Left lung (tissue), 4 donors: ENCODE measurements at regions not wholly inside any gene's neighbourhood (a gene's known extent, or its start where the extent isn't known, plus 50 kb on each side); places are given as distances from the start of the nearest gene placed in this dataset.

Experiments used
- ATAC-seq: fragments of 200-7000 bp; cut with Tn5 transposase; one replicate; pipeline ENCODE4 v1.9.1; 2020; ENCODE audit warnings: moderate library complexity
- DNase-seq, 4 donors: peaks; one replicate each; pipeline ENCODE4 v3.0.0-alpha.2; 2013 to 2020
- H3K27ac ChIP-seq, 2 donors: fragments of 200-600 bp; sonication (generic) in 1 of 2; one replicate each; pipeline versions ENCODE4 v1.5.0 to v1.8.0; 2020 to 2021
- H3K27me3 ChIP-seq, 2 donors: fragments of 200-600 bp; sonication (generic) in 1 of 2; one replicate each; pipeline versions ENCODE4 v1.5.0 to v1.8.0; 2020 to 2021
- H3K36me3 ChIP-seq, 2 donors: fragments of 200-600 bp; sonication (generic) in 1 of 2; one replicate each; pipeline versions ENCODE4 v1.5.0 to v1.8.0; 2020 to 2021
- H3K4me1 ChIP-seq, 2 donors: fragments of 200-600 bp; one replicate each; pipeline ENCODE4 v1.8.0; 2021
- H3K4me3 ChIP-seq, 2 donors: fragments of 200-600 bp; sonication (generic) in 1 of 2; one replicate each; pipeline versions ENCODE4 v1.5.0 to v1.8.0; 2020 to 2021; ENCODE audit warnings: mild to moderate bottlenecking in 1 of 2
- H3K9me3 ChIP-seq, 2 donors: fragments of 200-600 bp; sonication (generic) in 1 of 2; one replicate each; pipeline versions ENCODE4 v1.5.0 to v1.8.0; 2020 to 2021
- intact Hi-C, 2 donors: fragments of 100-400 bp; cut with DNase I; formaldehyde crosslinking; loops; one replicate each; pipeline versions ENCODE4 v1.11.2 to v1.14.2; 2022
- TF ChIP-seq, protein P1 (sequence below), 2 donors: fragments of 200-600 bp; sonication (generic) in 1 of 2; IDR thresholded peaks; one replicate each; pipeline versions ENCODE4 v1.5.0 to v1.8.0; 2021; ENCODE audit warnings: antibody characterized with exemption in 2 of 2
- donor health status: DM: no; HTN: yes; CAD: no.
- donor health status: DM: no; HTN: no; CAD: no.

- Histone ChIP-seq H3K36me3 (no peaks in the 10 kb centered on the region), H3K9me3 (peaks cover 0 to 6% of the 10 kb centered on the region in 2 donors), H3K4me1 (no peaks in the 10 kb centered on the region), H3K27ac (no peak overlapping the region), H3K4me3 (no peak overlapping the region), H3K27me3 (peaks cover 0 to 27% of the 10 kb centered on the region in 2 donors)
- intact Hi-C loops, result no loop called here
- ATAC-seq, result no peak
- TF ChIP-seq, protein P1, sequence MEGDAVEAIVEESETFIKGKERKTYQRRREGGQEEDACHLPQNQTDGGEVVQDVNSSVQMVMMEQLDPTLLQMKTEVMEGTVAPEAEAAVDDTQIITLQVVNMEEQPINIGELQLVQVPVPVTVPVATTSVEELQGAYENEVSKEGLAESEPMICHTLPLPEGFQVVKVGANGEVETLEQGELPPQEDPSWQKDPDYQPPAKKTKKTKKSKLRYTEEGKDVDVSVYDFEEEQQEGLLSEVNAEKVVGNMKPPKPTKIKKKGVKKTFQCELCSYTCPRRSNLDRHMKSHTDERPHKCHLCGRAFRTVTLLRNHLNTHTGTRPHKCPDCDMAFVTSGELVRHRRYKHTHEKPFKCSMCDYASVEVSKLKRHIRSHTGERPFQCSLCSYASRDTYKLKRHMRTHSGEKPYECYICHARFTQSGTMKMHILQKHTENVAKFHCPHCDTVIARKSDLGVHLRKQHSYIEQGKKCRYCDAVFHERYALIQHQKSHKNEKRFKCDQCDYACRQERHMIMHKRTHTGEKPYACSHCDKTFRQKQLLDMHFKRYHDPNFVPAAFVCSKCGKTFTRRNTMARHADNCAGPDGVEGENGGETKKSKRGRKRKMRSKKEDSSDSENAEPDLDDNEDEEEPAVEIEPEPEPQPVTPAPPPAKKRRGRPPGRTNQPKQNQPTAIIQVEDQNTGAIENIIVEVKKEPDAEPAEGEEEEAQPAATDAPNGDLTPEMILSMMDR (IDR thresholded peaks at IDR 0.05), result no peak
- DNase-seq, result no peak
Measured at GRCh38 chr16:22633799-22634198, 123.1 kb downstream of the NPIPB5 start.

DNA sequence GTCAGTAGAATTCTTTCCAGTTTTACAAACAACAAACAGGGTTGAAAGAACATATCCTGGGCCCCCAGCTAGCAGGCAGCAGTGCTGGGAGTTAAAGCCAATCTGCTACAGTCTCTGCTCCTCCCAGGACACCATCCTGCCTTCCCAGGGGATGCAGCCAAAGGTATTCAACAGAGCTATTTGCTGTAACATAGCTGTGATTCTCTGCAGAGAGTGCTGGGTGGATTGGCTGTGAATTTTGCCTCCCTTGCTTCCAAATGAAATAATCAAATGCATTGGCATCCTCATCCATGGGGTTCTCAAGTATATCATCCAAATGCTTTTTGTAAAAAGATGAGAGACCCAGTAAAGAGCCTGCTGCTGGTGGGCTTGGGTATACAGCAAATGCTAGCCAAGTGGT is 124.3 kb downstream of the NPIPB5 start:
- intact Hi-C loops, result no loop called here
- H3K9me3 ChIP-seq, result peaks cover 0 to 6% of the 10 kb centered on the region in 2 donors
- no peaks in the 10 kb centered on the region for H3K4me1 ChIP-seq
- no peak overlapping the region for H3K4me3 ChIP-seq
- H3K36me3 ChIP-seq, result no peaks in the 10 kb centered on the region
- peaks cover 0 to 27% of the 10 kb centered on the region in 2 donors for H3K27me3 ChIP-seq
- DNase-seq (no peak), ATAC-seq (no peak)
- H3K27ac ChIP-seq, result no peak overlapping the region
- TF ChIP-seq, protein P1 (IDR thresholded peaks at IDR 0.05), result no peak

DNA sequence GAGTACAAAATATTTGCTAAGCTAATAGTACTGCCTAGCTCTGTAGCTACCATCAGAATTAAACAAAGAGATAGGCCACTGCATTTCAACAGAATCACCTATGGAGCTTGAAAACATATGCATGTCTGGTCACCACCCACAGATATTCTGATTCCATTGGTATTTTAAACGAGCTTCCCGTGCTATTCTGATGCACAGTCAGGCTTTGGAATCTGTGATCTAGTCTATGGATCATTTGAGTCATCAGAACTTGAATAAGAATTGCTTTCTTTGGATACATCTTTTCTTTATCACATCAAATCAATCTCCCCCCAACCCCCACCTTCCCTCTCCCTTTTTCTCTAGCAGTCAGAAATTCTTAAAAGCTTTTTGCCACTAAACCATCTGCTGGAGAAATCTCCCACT is 124.7 kb downstream of the NPIPB5 start:
- Histone ChIP-seq H3K27me3 (peaks cover 0 to 27% of the 10 kb centered on the region in 2 donors), H3K36me3 (no peaks in the 10 kb centered on the region), H3K4me1 (no peaks in the 10 kb centered on the region), H3K9me3 (peaks cover 0 to 6% of the 10 kb centered on the region in 2 donors), H3K4me3 (no peak overlapping the region), H3K27ac (no peak overlapping the region)
- DNase-seq (no peak), ATAC-seq (no peak)
- TF ChIP-seq, protein P1 (IDR thresholded peaks at IDR 0.05), result no peak
- intact Hi-C loops, result no loop called here

- TF ChIP-seq, protein P1 (IDR thresholded peaks at IDR 0.05), result no peak
- intact Hi-C loops, result no loop called here
- Histone ChIP-seq H3K4me1 (no peaks in the 10 kb centered on the region), H3K9me3 (peaks cover 0 to 6% of the 10 kb centered on the region in 2 donors), H3K4me3 (no peak overlapping the region), H3K27ac (no peak overlapping the region), H3K36me3 (no peaks in the 10 kb centered on the region), H3K27me3 (peaks cover 0 to 27% of the 10 kb centered on the region in 2 donors)
- DNase-seq (no peak), ATAC-seq (no peak)
Measured at GRCh38 chr16:22635801-22636200, 125.1 kb downstream of the NPIPB5 start.

DNA sequence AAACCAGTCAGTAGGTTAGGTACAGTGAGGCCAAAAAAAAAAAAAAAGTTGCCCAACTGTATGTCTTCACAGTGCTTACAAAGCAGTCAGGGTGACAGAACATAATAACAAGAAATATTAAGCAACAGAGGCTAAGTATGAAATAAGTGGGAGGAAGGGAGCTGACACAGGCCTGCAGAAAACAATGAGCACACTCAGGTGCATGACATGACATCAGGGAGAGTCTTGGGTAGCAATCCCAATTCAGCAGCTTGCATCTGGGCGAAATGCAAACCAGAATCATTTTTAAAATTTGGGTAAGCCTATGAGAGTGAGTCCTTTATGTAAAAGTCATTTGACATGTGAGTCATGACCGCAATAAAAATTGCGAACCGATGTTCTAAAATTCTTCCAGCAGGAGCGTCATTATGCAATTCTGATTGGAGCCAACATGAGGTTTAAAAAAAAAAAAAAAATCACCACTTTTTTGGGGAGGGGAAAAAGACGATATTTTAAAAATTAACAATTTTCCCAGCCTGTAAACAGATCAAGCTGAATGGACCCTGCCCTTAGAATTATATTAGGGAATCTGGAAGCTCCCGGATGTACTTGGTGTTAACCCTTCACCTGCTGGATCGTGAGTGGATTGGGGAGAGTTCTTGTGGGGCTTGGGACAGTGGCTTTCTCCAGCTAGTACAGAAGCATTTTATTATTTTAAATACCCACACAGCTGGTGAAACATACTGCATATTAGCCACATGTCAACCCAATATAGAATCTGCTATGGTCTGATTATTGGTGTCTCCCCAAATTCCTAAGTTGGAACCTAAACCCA is 127.9 kb downstream of the NPIPB5 start:
- peak; percentile 39 for ATAC-seq
- intact Hi-C loops, result no loop called here
- no peak overlapping the region for H3K27ac ChIP-seq

More for the DNA sequence above, 127.9 kb downstream of the NPIPB5 start:
- peaks cover 0 to 46% of the 10 kb centered on the region in 2 donors for H3K27me3 ChIP-seq
- no peaks in the 10 kb centered on the region for H3K36me3 ChIP-seq
- DNase-seq, result no peak
- H3K4me1 ChIP-seq, result no peaks in the 10 kb centered on the region
- TF ChIP-seq, protein P1 (IDR thresholded peaks at IDR 0.05), result no peak
- peaks cover 0 to 6% of the 10 kb centered on the region in 2 donors for H3K9me3 ChIP-seq
- H3K4me3 ChIP-seq, result no peak overlapping the region
